ENCODE measurements at regions not wholly inside any gene's neighbourhood (a gene's known extent, or its start where the extent isn't known, plus 50 kb on each side); places are given as distances from the start of the nearest gene placed in this dataset.

GRCh38 chr9:88835038-88835466, 156.2 kb upstream of the S1PR3 start:
- TF ChIP-seq, protein P1, sequence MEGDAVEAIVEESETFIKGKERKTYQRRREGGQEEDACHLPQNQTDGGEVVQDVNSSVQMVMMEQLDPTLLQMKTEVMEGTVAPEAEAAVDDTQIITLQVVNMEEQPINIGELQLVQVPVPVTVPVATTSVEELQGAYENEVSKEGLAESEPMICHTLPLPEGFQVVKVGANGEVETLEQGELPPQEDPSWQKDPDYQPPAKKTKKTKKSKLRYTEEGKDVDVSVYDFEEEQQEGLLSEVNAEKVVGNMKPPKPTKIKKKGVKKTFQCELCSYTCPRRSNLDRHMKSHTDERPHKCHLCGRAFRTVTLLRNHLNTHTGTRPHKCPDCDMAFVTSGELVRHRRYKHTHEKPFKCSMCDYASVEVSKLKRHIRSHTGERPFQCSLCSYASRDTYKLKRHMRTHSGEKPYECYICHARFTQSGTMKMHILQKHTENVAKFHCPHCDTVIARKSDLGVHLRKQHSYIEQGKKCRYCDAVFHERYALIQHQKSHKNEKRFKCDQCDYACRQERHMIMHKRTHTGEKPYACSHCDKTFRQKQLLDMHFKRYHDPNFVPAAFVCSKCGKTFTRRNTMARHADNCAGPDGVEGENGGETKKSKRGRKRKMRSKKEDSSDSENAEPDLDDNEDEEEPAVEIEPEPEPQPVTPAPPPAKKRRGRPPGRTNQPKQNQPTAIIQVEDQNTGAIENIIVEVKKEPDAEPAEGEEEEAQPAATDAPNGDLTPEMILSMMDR (IDR thresholded peaks at IDR 0.05; ENCODE audit: low read depth, low read length), result no peak
- TF ChIP-seq POLR2A (IDR thresholded peaks at IDR 0.05; ENCODE audit: extremely low read depth, insufficient read length), result no peak
- TF ChIP-seq MAX (IDR thresholded peaks at IDR 0.05; ENCODE audit: low read depth, low read length), result no peak

Data from NB4 (cell line).